ENCODE measurements at regions not wholly inside any gene's neighbourhood (a gene's known extent, or its start where the extent isn't known, plus 50 kb on each side); places are given as distances from the start of the nearest gene placed in this dataset.
"Not testable (repeated sequence)": the region's sequence is repeated elsewhere in the genome, so short reads cannot be mapped to it uniquely, and the experiment has no call there.

DNA sequence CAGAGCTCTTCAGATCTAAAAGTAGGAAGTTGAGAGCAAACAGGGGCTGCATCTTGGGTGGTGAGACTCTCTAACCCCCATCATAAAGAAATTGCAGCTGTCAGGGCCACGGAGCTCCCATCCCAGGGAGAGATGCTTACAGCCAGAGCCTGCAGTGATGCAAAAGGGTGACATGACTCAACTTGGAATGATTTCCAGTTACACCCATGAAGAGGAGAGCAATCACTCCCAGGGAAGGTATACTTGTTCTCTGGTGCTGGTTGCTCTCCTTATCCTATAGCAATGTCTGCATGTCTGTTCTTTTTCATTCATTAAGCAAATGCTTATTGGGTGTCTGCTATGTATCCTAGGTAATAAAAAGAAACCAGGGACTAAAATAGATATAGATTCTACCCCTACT lies 228.0 kb downstream of the RAB11FIP2 start:
- TF ChIP-seq, protein P1, sequence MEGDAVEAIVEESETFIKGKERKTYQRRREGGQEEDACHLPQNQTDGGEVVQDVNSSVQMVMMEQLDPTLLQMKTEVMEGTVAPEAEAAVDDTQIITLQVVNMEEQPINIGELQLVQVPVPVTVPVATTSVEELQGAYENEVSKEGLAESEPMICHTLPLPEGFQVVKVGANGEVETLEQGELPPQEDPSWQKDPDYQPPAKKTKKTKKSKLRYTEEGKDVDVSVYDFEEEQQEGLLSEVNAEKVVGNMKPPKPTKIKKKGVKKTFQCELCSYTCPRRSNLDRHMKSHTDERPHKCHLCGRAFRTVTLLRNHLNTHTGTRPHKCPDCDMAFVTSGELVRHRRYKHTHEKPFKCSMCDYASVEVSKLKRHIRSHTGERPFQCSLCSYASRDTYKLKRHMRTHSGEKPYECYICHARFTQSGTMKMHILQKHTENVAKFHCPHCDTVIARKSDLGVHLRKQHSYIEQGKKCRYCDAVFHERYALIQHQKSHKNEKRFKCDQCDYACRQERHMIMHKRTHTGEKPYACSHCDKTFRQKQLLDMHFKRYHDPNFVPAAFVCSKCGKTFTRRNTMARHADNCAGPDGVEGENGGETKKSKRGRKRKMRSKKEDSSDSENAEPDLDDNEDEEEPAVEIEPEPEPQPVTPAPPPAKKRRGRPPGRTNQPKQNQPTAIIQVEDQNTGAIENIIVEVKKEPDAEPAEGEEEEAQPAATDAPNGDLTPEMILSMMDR (IDR thresholded peaks at IDR 0.05; ENCODE audit: low read length, missing control alignments) = no peak
- H3K4me3 ChIP-seq (replicated peaks; ENCODE audit: low read depth, low read length) = no peak overlapping the region
- no peak for DNase-seq (ENCODE audit: low read depth)

DNA sequence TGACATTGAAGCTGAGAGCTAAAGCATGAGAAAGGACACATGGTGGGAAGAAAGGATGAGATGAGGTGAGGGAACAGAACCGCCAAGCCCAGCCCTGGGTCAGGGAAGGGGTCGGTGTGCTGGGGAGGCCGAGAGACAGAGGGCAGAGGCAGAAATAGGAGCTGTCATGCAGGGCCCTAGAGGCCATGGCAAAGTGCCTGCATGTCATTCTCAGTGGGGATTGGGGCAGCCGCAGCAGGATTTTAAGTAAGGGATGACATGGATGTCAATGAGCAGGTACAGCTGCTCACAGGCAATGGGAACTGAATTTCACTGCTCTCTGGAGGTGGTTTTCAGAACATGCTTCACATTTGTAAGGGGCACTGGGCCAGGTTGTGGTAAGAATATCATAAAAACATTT lies 227.4 kb downstream of the RAB11FIP2 start:
- DNase-seq (ENCODE audit: low read depth) = no peak
- no peak overlapping the region for H3K4me3 ChIP-seq (replicated peaks; ENCODE audit: low read depth, low read length)
- TF ChIP-seq, protein P1 (IDR thresholded peaks at IDR 0.05; ENCODE audit: low read length, missing control alignments) = no peak

DNA sequence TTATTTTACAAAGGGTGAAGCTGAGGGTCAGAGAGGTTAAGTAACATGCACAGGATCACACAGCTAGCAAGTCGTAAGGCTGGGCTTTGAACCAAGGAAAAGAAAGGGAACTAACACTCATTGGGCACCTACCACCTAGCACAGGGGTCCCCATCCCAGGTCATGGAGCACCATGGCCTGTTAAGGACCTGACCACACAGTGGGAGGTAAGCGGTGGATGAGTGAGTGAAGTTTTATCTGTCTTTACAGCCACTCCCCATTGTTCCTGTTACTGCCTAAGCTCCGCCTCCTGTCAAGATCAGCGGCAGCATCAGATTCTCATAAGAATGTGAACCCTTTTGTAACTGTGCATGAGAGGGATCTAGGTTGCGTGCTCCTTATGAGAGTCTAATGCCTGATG lies 222.8 kb downstream of the RAB11FIP2 start:
- TF ChIP-seq, protein P1 (IDR thresholded peaks at IDR 0.05; ENCODE audit: low read length, missing control alignments) = no peak

DNA sequence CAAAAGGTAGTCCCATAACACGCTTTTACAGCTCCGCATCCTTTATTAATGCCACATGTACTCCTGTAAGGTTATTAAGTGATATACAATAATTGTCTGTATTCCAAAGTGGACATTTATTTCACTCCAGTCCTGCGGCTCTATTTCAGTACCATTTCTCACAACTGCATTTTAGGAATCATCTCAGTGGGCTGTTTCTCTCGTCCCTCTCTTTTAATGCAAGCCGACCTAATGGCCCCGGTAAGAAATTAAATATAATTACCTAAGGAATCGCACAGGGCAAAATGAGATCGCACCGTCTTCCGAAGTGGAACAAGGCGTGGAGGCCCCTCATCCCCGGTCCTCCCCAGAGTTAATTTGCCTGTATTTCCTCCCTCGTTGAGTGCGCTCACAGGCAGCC lies 216.5 kb downstream of the RAB11FIP2 start:
- DNase-seq (ENCODE audit: low read depth) = no peak
- TF ChIP-seq, protein P1 (IDR thresholded peaks at IDR 0.05; ENCODE audit: low read length, missing control alignments) = no peak
- no peak overlapping the region for H3K4me3 ChIP-seq (replicated peaks; ENCODE audit: low read depth, low read length)

More for the DNA sequence above, 222.8 kb downstream of the RAB11FIP2 start:
- DNase-seq (ENCODE audit: low read depth) = no peak
- no peak overlapping the region for H3K4me3 ChIP-seq (replicated peaks; ENCODE audit: low read depth, low read length)

DNA sequence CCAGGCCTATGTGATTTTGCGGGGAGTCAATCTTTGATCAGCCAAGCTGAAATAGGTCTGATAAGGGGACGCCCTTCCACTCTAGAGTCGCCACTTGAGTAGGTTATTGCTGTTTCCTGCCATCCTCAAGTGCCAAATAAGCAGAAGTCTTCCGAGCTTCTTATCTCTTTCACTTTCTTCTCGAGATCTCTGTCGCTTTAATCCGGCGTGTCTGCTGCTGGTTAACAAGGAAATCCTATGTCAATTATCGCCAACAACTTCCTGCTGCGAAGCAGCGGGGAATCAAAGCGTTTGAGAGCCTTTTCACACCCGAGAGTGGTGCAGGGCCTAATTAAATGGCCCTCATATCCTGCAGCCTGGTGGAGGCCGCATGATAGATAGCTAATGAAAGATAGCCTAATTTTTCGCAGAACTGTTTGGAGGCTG lies 215.9 kb downstream of the RAB11FIP2 start:
- no peak for DNase-seq (ENCODE audit: low read depth)
- TF ChIP-seq, protein P1 (IDR thresholded peaks at IDR 0.05; ENCODE audit: low read length, missing control alignments) = no peak
- H3K4me3 ChIP-seq (replicated peaks; ENCODE audit: low read depth, low read length) = no peak overlapping the region

DNA sequence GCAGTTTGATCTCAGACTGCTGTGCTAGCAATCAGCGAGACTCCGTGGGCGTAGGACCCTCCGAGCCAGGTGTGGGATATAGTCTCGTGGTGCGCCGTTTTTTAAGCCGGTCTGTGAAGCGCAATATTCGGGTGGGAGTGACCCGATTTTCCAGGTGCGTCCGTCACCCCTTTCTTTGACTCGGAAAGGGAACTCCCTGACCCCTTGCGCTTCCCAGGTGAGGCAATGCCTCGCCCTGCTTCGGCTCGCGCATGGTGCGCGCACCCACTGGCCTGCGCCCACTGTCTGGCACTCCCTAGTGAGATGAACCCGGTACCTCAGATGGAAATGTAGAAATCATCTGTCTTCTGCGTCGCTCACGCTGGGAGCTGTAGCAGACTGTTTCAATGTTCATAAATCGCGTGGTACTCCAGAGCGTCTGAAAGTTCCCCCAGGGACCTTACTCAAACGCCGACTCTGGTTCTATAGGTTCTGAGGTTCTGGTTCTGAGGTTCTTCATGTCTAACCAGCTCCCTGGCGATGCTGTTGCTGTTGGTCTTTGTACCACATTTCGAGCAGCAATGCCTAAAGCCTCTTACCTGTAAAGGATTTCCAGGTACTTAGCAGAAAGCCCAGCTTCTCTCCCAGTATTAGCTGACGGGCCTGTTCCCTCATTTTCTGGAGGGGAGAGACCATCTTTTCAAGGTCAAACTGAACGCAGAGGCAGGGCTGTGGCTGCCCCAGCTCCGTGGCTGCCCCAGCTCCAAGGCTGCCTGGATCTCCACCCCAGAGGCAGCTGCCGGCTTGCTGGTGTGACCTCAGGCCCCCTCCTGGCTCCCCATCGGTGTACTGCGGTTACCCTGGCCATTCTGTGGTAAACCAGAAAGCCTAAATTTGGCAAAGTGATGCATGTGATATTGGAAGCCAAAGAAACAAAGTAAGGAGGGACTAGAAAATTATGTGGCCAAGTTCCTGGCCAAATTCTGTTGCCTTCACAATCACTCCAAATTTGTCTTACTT lies 207.9 kb downstream of the RAB11FIP2 start:
- not testable (repeated sequence) for H3K4me3 ChIP-seq (replicated peaks; ENCODE audit: low read depth, low read length); DNase-seq (ENCODE audit: low read depth)

DNA sequence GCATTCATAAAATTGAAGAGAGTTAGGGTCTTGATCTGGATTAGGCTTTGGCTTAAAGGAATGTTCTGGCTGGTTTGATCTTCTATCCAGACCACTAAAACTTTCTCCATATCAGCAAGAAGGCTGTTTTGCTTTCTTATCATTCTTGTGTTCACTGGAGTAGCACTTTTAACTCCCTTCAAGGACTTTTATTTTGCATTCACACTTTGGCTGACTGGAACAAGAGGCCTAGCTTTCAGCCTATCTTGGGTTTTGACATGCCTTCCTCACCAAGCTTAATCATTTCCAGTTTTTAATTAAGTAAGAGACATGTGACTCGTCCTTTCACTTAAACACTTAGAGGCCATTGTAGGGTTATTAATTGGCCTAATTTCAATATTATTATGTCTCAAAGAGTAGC lies 190.3 kb downstream of the RAB11FIP2 start:
- not testable (repeated sequence) for H3K4me3 ChIP-seq (replicated peaks; ENCODE audit: low read depth, low read length); DNase-seq (ENCODE audit: low read depth)

DNA sequence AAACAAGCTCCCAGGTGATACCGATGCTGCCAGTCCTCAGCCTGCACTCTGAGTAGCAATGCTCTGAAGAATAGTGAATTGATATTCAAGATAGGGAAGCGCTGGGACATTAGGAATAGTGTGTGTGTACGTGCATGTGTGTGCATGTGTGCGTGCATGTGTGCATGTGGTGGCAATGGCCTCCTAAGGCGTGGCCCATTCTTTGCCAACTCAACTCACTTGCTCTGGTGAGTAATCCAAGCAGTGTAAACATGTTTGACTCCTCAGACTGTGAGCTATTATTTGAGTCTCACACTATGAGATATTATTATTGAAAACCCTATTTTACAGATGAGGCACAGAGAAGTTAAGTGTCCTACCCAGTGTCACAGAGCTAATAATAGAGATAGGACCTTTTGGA lies 186.6 kb downstream of the RAB11FIP2 start:
- no peak for DNase-seq (ENCODE audit: low read depth)
- H3K4me3 ChIP-seq (replicated peaks; ENCODE audit: low read depth, low read length) = no peak overlapping the region
- TF ChIP-seq, protein P1 (IDR thresholded peaks at IDR 0.05; ENCODE audit: low read length, missing control alignments) = no peak
